IPS-15b (cell line): ENCODE measurements at regions not wholly inside any gene's neighbourhood (a gene's known extent, or its start where the extent isn't known, plus 50 kb on each side); places are given as distances from the start of the nearest gene placed in this dataset.
"Not testable (repeated sequence)": the region's sequence is repeated elsewhere in the genome, so short reads cannot be mapped to it uniquely, and the experiment has no call there.

Experiments used
- H3K27me3 ChIP-seq: one replicate; pipeline ENCODE4 v1.6.1; 2013; ENCODE audit warnings: low read length; ENCODE audit not compliant: control insufficient read depth, insufficient read depth
- H3K36me3 ChIP-seq: one replicate; pipeline ENCODE4 v1.6.1; 2013; ENCODE audit warnings: low read length; ENCODE audit not compliant: control insufficient read depth, insufficient read depth
- H3K4me1 ChIP-seq: one replicate; pipeline ENCODE4 v1.6.1; 2013; ENCODE audit warnings: mild to moderate bottlenecking, low read length; ENCODE audit not compliant: control insufficient read depth, insufficient read depth
- H3K4me3 ChIP-seq: one replicate; pipeline ENCODE4 v1.5.1; 2013; ENCODE audit warnings: low read depth, low read length
- H3K9ac ChIP-seq: one replicate; pipeline ENCODE4 v1.6.1; 2013; ENCODE audit warnings: low read depth, mild to moderate bottlenecking, low read length
- H3K9me3 ChIP-seq: one replicate; pipeline ENCODE4 v1.6.1; 2013; ENCODE audit warnings: mild to moderate bottlenecking, low read length; ENCODE audit not compliant: control insufficient read depth, insufficient read depth

GRCh38 chr13:59274958-59275727, 888.6 kb downstream of the DIAPH3 start:
- Histone ChIP-seq H3K36me3 (no peaks in the 10 kb centered on the region), H3K27me3 (peaks cover 2% of the 10 kb centered on the region), H3K4me3 (no peak overlapping the region), H3K4me1 (no peaks in the 10 kb centered on the region), H3K9ac (no peak overlapping the region), H3K9me3 (no peaks in the 10 kb centered on the region)

- Histone ChIP-seq H3K9me3 (no peaks in the 10 kb centered on the region), H3K4me3 (no peak overlapping the region), H3K9ac (no peak overlapping the region), H3K4me1 (no peaks in the 10 kb centered on the region), H3K27me3 (peaks cover 8% of the 10 kb centered on the region), H3K36me3 (no peaks in the 10 kb centered on the region)
Measured at GRCh38 chr13:59276436-59276835, 887.3 kb downstream of the DIAPH3 start.

DNA sequence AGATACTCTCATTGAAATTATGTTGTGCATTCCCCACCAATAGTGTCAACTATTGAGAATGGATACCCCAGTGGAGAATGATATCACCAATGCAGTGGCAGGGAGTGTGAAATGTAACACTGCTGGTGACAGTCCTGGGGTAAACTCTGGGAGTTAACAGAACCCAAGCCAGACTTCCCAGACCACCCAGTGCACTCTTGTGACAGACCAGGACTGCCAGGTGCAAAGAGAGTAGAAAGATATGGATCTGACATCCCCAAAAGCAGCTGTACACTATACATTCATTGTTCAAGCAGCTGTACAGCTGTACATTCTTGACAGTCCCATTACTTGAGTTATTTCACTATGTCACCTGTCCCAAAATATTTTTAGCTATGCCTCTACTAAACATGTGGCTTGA, 886.6 kb downstream of the DIAPH3 start:
- peaks cover 11% of the 10 kb centered on the region for H3K27me3 ChIP-seq
- H3K4me1 ChIP-seq, result no peaks in the 10 kb centered on the region
- no peaks in the 10 kb centered on the region for H3K9me3 ChIP-seq
- H3K4me3 ChIP-seq, result no peak overlapping the region
- no peak overlapping the region for H3K9ac ChIP-seq
- no peaks in the 10 kb centered on the region for H3K36me3 ChIP-seq

DNA sequence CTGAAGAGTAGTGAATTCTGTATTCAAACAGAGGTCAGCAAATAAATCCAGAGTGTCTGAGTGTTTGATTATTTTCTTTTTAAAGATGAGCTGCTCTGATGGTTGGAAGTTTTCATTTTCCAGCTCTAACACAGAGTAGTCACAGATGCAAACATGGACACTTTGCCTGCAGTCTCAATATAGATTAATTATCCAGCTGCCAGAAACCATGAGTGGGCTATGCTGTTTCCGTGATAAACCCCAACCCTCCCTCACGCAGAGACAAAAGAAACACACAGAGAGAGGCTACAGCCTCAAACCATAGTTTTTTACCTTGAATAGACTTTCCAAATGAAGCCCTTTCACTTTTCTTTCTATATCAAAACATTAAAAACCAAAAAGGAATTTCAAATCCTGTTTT, 884.7 kb downstream of the DIAPH3 start:
- no peaks in the 10 kb centered on the region for H3K9me3 ChIP-seq
- no peak overlapping the region for H3K9ac ChIP-seq
- H3K4me3 ChIP-seq, result no peak overlapping the region
- no peaks in the 10 kb centered on the region for H3K4me1 ChIP-seq
- H3K27me3 ChIP-seq, result peaks cover 17% of the 10 kb centered on the region
- H3K36me3 ChIP-seq, result no peaks in the 10 kb centered on the region

DNA sequence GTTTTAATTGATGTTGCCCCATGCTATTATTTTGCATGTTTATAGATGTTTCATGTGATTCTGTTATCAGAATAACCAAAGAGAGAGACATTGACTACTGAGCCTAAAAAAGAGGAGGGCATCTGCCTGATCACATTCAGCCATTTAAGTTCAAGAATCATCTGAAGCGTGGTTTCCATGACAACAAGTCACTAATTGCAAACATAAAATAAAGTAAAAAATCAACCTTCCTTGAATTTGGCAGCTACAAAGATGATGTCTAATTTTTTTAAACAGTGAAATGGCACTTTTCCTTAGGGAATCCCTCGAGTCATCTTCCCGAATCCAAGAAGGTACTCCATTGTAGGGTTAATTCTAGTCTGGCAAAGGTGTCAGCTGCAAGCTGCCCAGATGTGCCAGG, 884.2 kb downstream of the DIAPH3 start:
- peaks cover 17% of the 10 kb centered on the region for H3K27me3 ChIP-seq

DNA sequence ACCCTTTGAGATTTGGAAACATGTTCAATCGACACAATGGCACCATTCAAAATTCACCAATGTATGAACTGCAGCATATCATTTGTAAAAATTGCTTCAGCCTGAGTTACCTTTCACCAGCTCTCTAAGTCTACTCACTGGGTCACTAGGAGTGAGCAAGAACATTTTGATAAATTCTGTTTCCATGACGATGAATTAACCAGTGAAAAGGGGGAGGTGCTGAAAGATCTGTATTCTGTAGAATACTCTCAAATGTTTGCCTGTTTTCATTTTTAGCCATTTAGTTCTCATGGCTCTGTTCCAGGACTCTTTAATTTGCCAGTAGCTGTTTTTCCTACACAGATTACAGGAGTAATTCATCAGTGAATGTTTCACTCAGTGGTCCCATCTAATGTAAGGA, 883.4 kb downstream of the DIAPH3 start:
- Histone ChIP-seq H3K9me3 (no peaks in the 10 kb centered on the region), H3K4me3 (no peak overlapping the region), H3K36me3 (no peaks in the 10 kb centered on the region), H3K27me3 (peaks cover 17% of the 10 kb centered on the region), H3K4me1 (no peaks in the 10 kb centered on the region), H3K9ac (no peak overlapping the region)

More for the DNA sequence above, 884.2 kb downstream of the DIAPH3 start:
- no peaks in the 10 kb centered on the region for H3K4me1 ChIP-seq
- no peaks in the 10 kb centered on the region for H3K36me3 ChIP-seq
- no peak overlapping the region for H3K9ac ChIP-seq
- H3K9me3 ChIP-seq, result no peaks in the 10 kb centered on the region
- H3K4me3 ChIP-seq, result no peak overlapping the region

- Histone ChIP-seq H3K9ac (no peak overlapping the region), H3K4me1 (no peaks in the 10 kb centered on the region), H3K36me3 (no peaks in the 10 kb centered on the region), H3K4me3 (no peak overlapping the region), H3K9me3 (no peaks in the 10 kb centered on the region), H3K27me3 (peaks cover 17% of the 10 kb centered on the region)
Measured at GRCh38 chr13:59281453-59281852, 882.3 kb downstream of the DIAPH3 start.

DNA sequence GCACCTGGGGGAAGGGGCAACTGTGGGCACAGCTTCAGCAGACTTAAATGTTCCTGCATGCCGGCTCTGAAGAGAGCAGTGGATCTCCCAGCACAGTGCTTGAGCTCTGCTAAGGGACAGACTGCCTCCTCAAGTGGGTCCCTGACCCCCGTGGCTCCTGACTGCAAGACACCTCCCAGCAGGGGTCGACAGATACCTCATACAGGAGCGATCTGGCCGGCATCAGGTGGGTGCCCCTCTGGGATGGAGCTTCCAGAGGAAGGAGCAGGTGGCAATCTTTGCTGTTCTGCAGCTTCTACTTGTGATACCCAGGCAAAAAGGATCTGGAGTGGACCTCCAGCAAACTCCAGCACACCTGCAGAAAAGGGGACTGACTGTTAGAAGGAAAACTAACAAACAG, 871.5 kb downstream of the DIAPH3 start:
- H3K27me3 ChIP-seq, H3K9me3 ChIP-seq, H3K36me3 ChIP-seq, H3K4me3 ChIP-seq, H3K4me1 ChIP-seq, H3K9ac ChIP-seq: not testable (repeated sequence)

DNA sequence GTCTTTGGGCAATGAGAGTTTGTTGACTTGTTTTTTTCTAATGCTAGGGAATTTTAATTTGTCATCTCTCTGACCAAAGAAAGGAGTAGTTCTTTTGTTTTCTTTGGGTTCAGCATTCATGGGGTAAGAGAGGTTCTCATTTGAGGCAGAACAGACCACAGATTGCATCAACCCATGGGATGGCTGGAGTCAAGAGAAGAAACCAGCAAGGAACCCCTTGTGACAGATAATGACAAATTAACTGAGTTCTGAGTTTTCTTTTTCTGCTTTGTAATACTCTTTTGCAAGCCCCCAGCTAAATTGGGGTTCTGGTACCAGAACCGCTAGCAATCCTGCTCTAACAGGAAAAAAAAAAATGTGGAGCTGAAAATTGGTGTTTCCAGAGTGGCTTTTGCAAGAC, 864.1 kb downstream of the DIAPH3 start:
- H3K27me3 ChIP-seq, result no peaks in the 10 kb centered on the region
- H3K4me1 ChIP-seq, result no peaks in the 10 kb centered on the region
- H3K36me3 ChIP-seq, result no peaks in the 10 kb centered on the region
- no peaks in the 10 kb centered on the region for H3K9me3 ChIP-seq
- H3K4me3 ChIP-seq, result no peak overlapping the region
- H3K9ac ChIP-seq, result no peak overlapping the region

GRCh38 chr13:59300355-59301173, 863.2 kb downstream of the DIAPH3 start:
- Histone ChIP-seq H3K9me3 (no peaks in the 10 kb centered on the region), H3K9ac (no peak overlapping the region), H3K27me3 (no peaks in the 10 kb centered on the region), H3K4me3 (no peak overlapping the region), H3K36me3 (no peaks in the 10 kb centered on the region), H3K4me1 (no peaks in the 10 kb centered on the region)

DNA sequence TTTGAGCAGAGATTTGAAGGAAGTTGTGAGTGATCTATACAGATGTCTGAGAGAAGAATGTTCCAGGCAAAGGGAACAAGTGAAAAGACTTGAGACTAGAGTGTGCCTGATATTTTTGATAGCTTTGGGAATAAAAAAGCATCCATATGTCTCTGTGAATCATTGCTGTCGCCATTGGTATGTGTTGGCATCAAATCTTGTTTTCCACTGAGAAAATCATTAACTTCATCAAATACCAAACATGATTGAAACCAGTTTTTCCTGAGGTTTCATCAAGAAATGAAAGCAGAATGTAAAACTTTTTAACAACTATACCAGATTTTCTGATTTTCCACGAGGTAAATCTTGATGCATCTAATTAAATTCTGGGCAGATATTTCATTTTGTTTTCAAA, 862.6 kb downstream of the DIAPH3 start:
- no peak overlapping the region for H3K9ac ChIP-seq
- H3K4me1 ChIP-seq, result no peaks in the 10 kb centered on the region
- H3K27me3 ChIP-seq, result no peaks in the 10 kb centered on the region
- no peaks in the 10 kb centered on the region for H3K36me3 ChIP-seq
- H3K4me3 ChIP-seq, result no peak overlapping the region
- no peaks in the 10 kb centered on the region for H3K9me3 ChIP-seq

DNA sequence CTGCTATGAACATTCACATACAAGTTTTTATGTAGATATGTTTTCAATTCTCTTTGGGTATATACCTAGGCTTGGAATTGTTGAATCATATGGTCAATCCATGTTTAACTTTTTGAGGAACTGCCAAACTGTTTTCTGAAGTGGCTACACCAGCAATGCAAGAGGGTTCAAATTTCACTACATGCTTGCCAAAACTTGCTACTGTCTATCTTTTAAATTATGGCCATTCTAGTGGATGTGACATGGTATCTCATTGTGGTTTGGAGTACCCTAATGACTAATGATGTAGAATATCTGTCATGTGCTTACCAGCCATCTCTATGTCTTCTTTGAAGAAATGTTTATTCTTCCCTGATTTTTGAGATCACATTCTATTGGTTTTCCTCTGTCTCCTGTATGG, 860.3 kb downstream of the DIAPH3 start:
- Histone ChIP-seq H3K4me1 (no peaks in the 10 kb centered on the region), H3K9me3 (no peaks in the 10 kb centered on the region), H3K9ac (no peak overlapping the region), H3K36me3 (no peaks in the 10 kb centered on the region), H3K4me3 (no peak overlapping the region), H3K27me3 (no peaks in the 10 kb centered on the region)
